HepG2 (cell line): ENCODE measurements at regions not wholly inside any gene's neighbourhood (a gene's known extent, or its start where the extent isn't known, plus 50 kb on each side); places are given as distances from the start of the nearest gene placed in this dataset.

Source experiments
- ATAC-seq: fragments of 200-7000 bp; cut with Tn5 transposase; 3 replicates; pipeline ENCODE4 v1.9.1; 2020; ENCODE audit warnings: mild to moderate bottlenecking, moderate library complexity
- BruUV-seq: library from RNA; stranded (reverse); fragments of 400-500 nt; replicated peaks from 2 replicates; lab custom pipeline; 2021; lab: Mats Ljungman, UMichigan
- CTCF ChIA-PET: fragments of 300-600 bp; formaldehyde crosslinking; extraction: SDS; loops from one replicate; lab custom pipeline; 2021; ENCODE audit warnings: low total read pairs, inconsistent platforms, low intra/inter-chr PET ratio; lab: Yijun Ruan, JAX
- POLR2A ChIA-PET: fragments of 350-600 bp; sonication (Branson Sonifier 250); formaldehyde crosslinking; loops from one replicate; lab custom pipeline; 2020; ENCODE audit warnings: antibody characterized with exemption, inconsistent platforms; lab: Yijun Ruan, JAX
- DNase-seq: peaks from one replicate; pipeline ENCODE4 v3.0.0-alpha.2; 2015; ENCODE audit warnings: low spot score
- FAIRE-seq: peaks from 3 replicates; lab custom pipeline; 2011; peaks lifted over from hg19 to GRCh38; lab: Jason Lieb, UNC
- H2AFZ ChIP-seq: one replicate; pipeline ENCODE4 v1.6.1; 2011; ENCODE audit warnings: low read length, inconsistent platforms
- H3K27ac ChIP-seq: fragments of 300-600 bp; 3 replicates; pipeline ENCODE4 v1.8.0; 2011; ENCODE audit warnings: mixed run types, mild to moderate bottlenecking, mixed read lengths, low read length, inconsistent platforms; ENCODE audit not compliant: insufficient read depth; ENCODE audit errors: extremely low read length
- H3K27me3 ChIP-seq, 2 experiments: fragments of 200-600 bp in 1 of 2; 2 replicates in 1 of 2; 3 replicates in 1 of 2; pipeline versions ENCODE4 v1.6.0 to v1.8.0; 2011; ENCODE audit warnings: low read length in 2 of 2, mild to moderate bottlenecking in 2 of 2, moderate library complexity in 2 of 2, inconsistent platforms in 1 of 2; ENCODE audit not compliant: insufficient read depth in 2 of 2, control insufficient read depth in 1 of 2
- H3K36me3 ChIP-seq, 2 experiments: fragments of 200-600 bp in 1 of 2; replicated peaks in 1 of 2; 2 replicates in 1 of 2; 3 replicates in 1 of 2; pipeline versions ENCODE4 v1.5.1 to v1.8.0; 2011; ENCODE audit warnings: low read length in 2 of 2, inconsistent platforms in 1 of 2; ENCODE audit not compliant: insufficient read depth in 2 of 2, control insufficient read depth in 1 of 2
- H3K4me1 ChIP-seq: 2 replicates; pipeline ENCODE4 v1.5.1; 2012; ENCODE audit warnings: low read length, inconsistent platforms; ENCODE audit not compliant: insufficient read depth
- H3K4me2 ChIP-seq: 2 replicates; pipeline ENCODE4 v1.6.0; 2011; ENCODE audit warnings: low read depth, low read length, inconsistent platforms
- H3K4me3 ChIP-seq, 3 experiments: fragments of 200-600 bp in 1 of 3; sonication (generic), shearing (Covaris generic) in 1 of 3; replicated peaks in 1 of 3; 2 replicates each; pipeline ENCODE4 v1.5.1; 2011 to 2016; ENCODE audit warnings: low read length in 3 of 3, inconsistent platforms in 2 of 3, low read depth in 2 of 3, mild to moderate bottlenecking in 2 of 3, control low read depth in 1 of 3, mixed read lengths in 1 of 3; ENCODE audit not compliant: insufficient read depth in 1 of 3
- H3K79me2 ChIP-seq: one replicate; pipeline ENCODE4 v1.6.1; 2011; ENCODE audit warnings: low read length, inconsistent platforms; ENCODE audit not compliant: insufficient read depth
- H3K9ac ChIP-seq: 2 replicates; pipeline ENCODE4 v1.6.0; 2011; ENCODE audit warnings: mild to moderate bottlenecking, low read depth, low read length, inconsistent platforms; ENCODE audit not compliant: insufficient read depth
- H3K9me3 ChIP-seq: 2 replicates; pipeline ENCODE4 v1.5.1; 2012; ENCODE audit warnings: mild to moderate bottlenecking, low read length
- H4K20me1 ChIP-seq: 2 replicates; pipeline ENCODE4 v1.6.0; 2011; ENCODE audit warnings: inconsistent platforms, mild to moderate bottlenecking, low read length, moderate library complexity; ENCODE audit not compliant: insufficient read depth
- FOXK2 ChIP-seq: fragments of 450-650 bp; IDR thresholded peaks from 2 replicates; pipeline ENCODE4 v1.6.1; 2016
- ISX ChIP-seq: sonication (generic); formaldehyde crosslinking; conservative IDR thresholded peaks from 2 replicates; pipeline ENCODE4 v1.5.0; 2020; ENCODE audit warnings: missing genetic modification reagents
- KMT2A ChIP-seq: sonication (generic); formaldehyde crosslinking; IDR thresholded peaks from 2 replicates; pipeline ENCODE4 v1.4.0; 2020; ENCODE audit warnings: missing genetic modification reagents
- RBM22 ChIP-seq: fragments of 200-400 bp; formaldehyde crosslinking; optimal IDR thresholded peaks from 2 replicates; pipeline ENCODE3; 2017; ENCODE audit warnings: mild to moderate bottlenecking, low read length, moderate library complexity
- SMC3 ChIP-seq: IDR thresholded peaks from 2 replicates; pipeline ENCODE4 v1.6.1; 2011; ENCODE audit warnings: low read length, improper control_type of control experiment
- ZKSCAN8 ChIP-seq: IDR thresholded peaks from 2 replicates; pipeline ENCODE4 v1.6.1; 2016; ENCODE audit warnings: borderline replicate concordance, missing genetic modification reagents, missing compliant biosample characterization
- ZNF136 ChIP-seq: sonication (generic); formaldehyde crosslinking; IDR thresholded peaks from 2 replicates; pipeline ENCODE4 v1.8.1; 2022; ENCODE audit warnings: low read depth, mild to moderate bottlenecking, moderate library complexity, missing genetic modification reagents
- ZNF260 ChIP-seq: sonication (generic); formaldehyde crosslinking; IDR thresholded peaks from 2 replicates; pipeline ENCODE4 v1.4.0; 2020; ENCODE audit warnings: missing genetic modification reagents, low read depth, mild to moderate bottlenecking, borderline replicate concordance
- ZNF33B ChIP-seq: sonication (generic); formaldehyde crosslinking; IDR thresholded peaks from 2 replicates; pipeline ENCODE4 v1.5.1; 2020; ENCODE audit warnings: mild to moderate bottlenecking, missing genetic modification reagents
- ZNF772 ChIP-seq: sonication (generic); formaldehyde crosslinking; IDR thresholded peaks from 2 replicates; pipeline ENCODE4 v1.5.0; 2020; ENCODE audit warnings: mild to moderate bottlenecking, missing genetic modification reagents
- ZNF816 ChIP-seq: sonication (generic); formaldehyde crosslinking; IDR thresholded peaks from 2 replicates; pipeline ENCODE4 v1.8.0; 2022; ENCODE audit warnings: missing genetic modification reagents, mild to moderate bottlenecking, borderline replicate concordance
- WGBS: methylation state at CpG from one replicate; pipeline ENCODE4 v1.1.6; 2017; ENCODE audit warnings: low lambda C conversion rate; 5-methylcytosine and 5-hydroxymethylcytosine counted together
- in situ Hi-C: cut with HindIII; loops from 2 replicates; pipeline ENCODE4 v1.10.0; 2017; ENCODE audit warnings: low pct_unique_long_range_greater_than_20kb; ENCODE audit not compliant: extremely low pct_ligation_motif_present
- intact Hi-C: fragments of 100-400 bp; cut with micrococcal nuclease; formaldehyde crosslinking; loops from one replicate; pipeline ENCODE4 v1.10.0; 2022; ENCODE audit not compliant: unreplicated experiment

- no peak for TF ChIP-seq ZNF816
- no peak for TF ChIP-seq ZNF260 (CRISPR knock-in tag)
- no peak for TF ChIP-seq RBM22
- TF ChIP-seq ZNF772 (CRISPR knock-in tag) = no peak
- no peak for TF ChIP-seq ZKSCAN8 (CRISPR knock-in tag)
- TF ChIP-seq KMT2A = no peak
- no peak for TF ChIP-seq ZNF33B
- no peak for TF ChIP-seq FOXK2
- no peak for TF ChIP-seq SMC3
- no peak for TF ChIP-seq ISX (CRISPR knock-in tag)
- TF ChIP-seq ZNF136 (CRISPR knock-in tag) = no peak
- H3K79me2 ChIP-seq = no peaks in the 10 kb centered on the region
- DNase-seq = no peak
- no peak overlapping the region for H3K27ac ChIP-seq
- no peaks in the 10 kb centered on the region for H3K9me3 ChIP-seq
- H3K36me3 ChIP-seq = no peaks in the 10 kb centered on the region
- intact Hi-C loops (no loop called here), in situ Hi-C loops (no loop called here)
- H2AFZ ChIP-seq = no peak overlapping the region
- no peaks in the 10 kb centered on the region for H3K27me3 ChIP-seq
- BruUV-seq = no TSS peak
- no peak for FAIRE-seq
- H3K9ac ChIP-seq = no peak overlapping the region
- no peak overlapping the region for H3K4me2 ChIP-seq
- CTCF ChIA-PET = no interaction called here
- no peak overlapping the region for H3K4me3 ChIP-seq
- H4K20me1 ChIP-seq = no peaks in the 10 kb centered on the region
- POLR2A ChIA-PET = no interaction called here
- H3K4me1 ChIP-seq = peaks cover 26% of the 10 kb centered on the region
- 85% methylated on average over 4 of the region's 4 CpGs for WGBS
- no peak for ATAC-seq
Measured at GRCh38 chr2:101609433-101609832, 88.1 kb upstream of the MAP4K4 start.
